ENCODE measurements at regions not wholly inside any gene's neighbourhood (a gene's known extent, or its start where the extent isn't known, plus 50 kb on each side); places are given as distances from the start of the nearest gene placed in this dataset.

DNA sequence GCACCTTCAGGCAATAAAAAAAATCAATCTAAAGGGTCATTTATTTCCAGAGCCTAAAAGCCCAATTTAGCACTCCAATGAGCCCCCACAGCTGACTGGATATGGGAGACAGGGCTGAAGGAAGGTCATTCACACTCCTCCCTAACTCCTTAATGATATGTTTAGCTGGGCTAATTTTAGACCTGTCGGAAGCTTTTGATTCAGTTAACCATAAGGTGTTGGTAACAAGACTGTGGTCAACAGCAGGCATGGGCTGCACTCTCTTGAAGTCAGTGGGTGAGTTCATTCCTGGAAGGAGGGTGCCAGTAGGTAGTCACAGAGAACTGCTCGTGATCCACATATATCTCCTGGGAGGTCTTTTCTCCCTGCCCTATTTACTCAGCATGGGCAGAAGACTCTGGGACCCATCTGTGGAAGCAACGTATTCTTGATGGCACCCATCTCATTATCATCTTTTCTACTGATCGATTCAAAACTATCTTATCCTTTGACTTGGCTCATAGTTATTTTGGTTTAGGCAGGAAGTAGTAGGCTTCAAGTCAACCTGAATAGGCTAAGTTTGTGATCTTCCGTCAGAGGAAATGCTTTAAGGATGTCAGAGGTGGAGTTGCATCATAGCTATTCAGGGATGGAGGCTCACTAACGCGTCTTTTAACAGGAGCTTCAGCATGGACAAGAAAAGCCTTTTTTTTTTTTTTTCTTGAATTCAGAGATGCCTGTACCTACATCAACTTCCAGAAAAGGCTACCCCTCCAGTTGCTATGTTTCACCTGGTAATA, 367.7 kb upstream of the SLC30A5 start:
- no peak for DNase-seq

DNA sequence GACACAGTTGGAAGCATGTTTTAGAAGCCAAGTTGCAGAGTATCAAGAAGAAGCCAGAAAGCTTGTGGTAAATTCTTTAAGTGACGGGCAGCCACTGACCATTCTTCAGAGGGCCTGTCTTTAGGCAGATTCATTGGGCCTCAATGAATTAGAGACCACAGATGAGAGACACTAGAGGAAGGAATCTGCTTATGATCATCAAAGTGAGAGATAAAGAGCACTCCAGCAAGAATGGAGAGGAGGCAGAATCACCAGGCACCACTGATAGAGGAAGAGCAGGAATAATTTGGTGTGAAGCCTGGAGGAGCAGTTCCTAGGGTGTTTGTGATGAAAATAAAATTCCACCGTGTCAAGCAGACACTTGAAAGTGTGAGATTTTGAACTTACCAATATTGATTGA, 365.9 kb upstream of the SLC30A5 start:
- DNase-seq, result no peak

DNA sequence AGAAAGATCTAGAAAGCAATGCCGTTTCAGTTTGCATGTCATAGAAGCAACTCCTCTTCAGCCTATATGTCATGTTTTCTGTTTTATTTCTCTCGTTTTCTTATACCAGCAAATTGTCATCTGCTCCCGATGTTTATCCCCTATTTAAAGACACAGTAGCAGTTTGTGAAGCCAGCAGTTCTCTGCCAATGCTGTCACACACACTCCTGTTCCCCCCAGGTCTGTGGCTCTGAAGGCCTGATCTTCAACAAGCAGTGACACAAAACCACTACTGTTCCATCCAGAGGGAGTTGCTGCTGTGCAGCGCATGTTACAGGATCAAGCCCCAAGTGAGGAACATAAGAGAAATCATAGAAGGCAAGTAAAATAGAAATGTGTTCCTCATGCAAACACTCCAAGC, 364.1 kb upstream of the SLC30A5 start:
- DNase-seq, result no peak

DNA sequence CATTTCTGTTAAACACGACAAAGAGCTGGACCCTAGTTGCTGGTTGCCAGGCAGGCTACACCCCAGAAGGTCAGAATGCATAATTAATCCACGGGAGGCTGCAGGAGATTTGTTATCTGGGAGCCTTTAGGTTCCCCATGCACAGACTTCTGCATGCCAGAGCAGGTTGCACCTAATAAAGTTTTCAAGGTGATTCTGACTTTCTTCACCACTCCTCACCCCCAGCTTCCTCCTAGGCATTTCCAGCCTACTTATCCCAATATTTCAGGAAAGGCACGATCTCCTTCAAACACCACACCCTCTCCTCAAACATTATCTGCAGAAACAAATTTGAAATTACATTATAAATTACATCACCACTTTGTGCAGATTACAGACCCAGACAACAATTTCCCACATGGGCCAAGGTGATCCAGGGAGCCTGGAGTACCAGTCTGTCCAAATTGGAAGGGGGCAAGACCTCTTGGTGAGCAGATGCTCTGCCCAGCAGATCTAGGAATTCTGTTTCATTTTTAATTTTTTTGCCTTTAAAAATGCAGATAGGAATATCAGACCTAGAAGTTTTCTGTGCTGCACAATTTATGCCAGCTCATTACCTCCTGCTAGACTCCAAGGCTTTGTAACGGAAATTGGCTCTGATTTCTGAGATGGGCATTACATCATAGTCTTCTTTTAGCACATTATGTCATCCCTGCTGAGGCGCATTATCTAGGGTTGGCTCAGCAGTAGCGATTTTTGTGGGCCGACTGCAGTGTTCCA, 363.4 kb upstream of the SLC30A5 start:
- DNase-seq, result no peak

DNA sequence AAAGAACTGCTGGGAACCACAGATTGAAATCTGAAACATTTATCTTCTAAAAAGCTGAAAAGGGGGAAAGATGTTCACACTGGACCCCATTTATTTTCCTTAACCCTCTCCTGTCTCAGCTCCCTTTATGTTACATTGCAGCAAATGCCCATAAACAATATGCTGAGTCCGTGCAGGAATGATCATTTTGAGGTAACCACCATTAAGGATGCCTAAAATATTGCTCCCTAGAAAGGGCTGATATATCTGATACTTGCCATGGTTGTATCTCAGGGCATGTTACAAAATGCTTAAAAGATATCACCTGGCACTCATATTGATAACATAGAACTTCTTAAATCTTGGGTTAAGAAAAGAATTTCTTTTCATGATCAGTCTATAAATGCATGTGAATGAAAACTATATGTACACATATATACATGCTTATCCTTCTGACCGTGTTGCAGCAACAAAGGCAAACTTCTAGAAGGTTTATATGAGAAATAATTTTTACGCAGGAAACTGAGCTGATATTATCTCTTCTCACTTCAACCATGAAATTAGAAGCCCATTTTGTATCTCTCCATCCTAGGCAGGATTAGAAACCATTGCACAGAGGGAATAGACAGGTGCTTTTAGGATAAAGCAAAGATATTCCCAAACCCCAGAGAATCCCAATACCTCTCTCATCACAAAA, 362.7 kb upstream of the SLC30A5 start:
- no peak for DNase-seq

DNA sequence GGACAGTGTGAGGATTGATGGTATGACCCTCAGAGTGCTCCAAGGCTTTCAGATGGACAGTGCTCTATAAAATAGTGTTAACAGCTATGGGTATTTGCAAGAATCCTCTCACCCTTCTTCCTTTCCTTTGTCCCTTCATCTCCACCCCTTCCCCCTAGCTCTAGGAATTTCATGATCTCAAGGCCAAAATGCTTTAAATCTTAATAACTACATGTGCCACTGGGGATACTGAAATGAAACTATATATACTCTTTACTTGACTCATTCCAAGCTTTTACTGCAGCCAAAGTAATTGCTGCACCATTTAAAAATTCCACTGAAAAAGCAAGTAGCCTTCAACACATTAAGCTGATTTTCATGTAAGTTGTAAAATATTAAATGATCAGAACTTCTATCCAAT, 361.6 kb upstream of the SLC30A5 start:
- DNase-seq, result no peak

DNA sequence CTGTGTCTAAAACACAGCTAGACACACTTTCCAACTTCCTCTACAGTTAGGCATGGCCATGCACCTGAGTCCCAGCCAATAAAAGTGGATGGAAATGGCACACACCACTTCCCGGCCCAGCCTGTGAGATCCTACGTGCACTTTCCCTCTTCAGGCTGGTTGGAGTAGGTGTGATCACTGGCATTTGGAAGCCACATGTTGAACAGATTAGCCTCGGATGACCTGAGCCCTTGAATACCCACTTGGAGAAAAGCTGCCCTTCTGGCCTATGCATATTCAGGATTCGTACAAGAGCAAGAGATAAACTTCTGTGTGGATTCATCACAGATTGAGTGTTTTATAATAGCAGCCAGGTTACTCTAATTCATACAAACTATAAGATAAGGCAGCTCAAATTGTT, 359.0 kb upstream of the SLC30A5 start:
- no peak for DNase-seq

DNA sequence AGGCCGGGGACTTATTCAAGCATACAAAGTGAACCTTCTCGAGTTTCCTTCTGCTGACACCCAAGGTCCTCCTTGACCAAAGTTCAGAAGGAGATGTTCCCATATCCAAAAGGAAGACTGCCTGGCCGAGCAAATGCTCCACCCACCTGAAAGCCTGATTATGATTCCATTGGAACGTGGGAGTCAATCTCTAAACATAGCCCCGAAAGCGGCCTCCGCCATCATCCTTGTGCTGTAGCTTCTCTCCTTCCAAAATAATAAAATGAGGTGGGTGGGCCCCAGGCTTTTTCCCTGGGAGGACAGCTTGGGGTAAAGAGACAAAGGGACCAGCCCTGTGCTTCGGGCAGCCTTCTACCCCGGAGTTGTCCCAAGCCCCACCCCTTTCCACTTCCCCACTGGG, 355.6 kb upstream of the SLC30A5 start:
- DNase-seq, result no peak

DNA sequence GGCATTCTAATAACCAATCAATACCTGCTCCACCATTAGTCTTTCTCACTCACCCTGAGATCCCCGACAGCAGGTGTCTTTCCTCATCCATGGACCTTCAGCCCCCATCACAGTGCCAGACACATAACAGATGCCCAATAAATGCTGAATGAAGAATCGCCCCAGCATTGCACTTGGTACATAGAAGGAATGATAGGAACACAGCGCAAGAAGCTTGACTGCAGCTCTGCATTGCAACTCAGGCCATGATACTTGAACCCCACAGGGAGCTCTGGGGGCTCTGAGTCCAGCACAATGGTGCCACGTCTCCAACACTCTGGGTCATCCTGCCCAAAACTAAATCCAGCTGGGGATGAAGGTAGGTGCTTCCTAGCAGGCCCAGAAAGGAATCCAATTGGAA, 355.0 kb upstream of the SLC30A5 start:
- no peak for DNase-seq

DNA sequence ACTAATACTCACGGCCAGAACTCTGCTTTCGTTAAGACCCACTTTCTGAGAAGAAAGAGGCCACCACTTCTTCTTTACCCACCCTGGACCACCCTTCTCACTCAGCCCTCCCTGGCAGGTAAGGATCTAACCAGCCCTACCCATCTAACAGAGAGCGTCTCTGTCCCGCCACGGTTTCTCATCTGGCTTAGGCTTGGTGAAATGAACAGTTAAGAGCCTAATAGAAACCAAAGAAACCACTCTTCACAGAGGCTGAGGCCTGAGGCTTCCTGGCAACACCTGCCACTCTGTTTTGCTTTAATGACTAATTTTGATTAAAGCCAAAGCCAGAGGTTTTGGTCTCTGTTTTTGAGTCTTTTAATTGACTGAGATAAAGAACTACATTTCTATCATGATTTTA, 354.1 kb upstream of the SLC30A5 start:
- DNase-seq, result no peak

DNA sequence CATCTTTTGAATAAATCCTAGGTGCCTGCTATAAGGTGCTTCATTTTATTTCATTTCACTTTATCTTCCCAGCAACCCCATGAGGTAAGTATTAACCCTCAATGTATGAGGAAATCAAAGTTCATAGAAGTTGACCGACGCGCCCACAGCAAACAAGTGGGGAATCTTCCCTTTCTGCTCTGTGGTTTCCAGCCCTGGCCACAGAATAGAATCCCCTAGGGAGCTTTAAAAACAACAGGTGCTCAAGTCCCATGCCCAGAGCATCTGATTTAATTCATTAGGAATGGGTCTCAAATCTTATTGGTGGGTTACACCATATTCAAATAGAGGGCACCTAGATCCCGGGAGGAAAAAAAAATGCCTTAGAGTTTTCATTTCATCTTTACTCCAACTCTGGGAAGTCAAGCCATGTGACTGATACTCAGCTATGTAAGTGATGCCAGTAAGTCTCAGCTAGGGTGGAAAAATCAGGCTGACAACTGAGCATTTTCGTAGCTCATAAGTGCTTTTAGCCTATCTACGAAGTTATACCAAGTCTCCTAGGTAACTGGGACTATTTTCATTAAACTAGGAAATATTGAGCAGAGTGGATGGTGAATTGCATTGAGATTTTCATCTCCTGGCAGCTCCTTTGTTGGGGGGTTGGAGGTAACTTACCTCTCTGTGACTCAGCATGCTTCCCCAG, 353.4 kb upstream of the SLC30A5 start:
- DNase-seq, result no peak

DNA sequence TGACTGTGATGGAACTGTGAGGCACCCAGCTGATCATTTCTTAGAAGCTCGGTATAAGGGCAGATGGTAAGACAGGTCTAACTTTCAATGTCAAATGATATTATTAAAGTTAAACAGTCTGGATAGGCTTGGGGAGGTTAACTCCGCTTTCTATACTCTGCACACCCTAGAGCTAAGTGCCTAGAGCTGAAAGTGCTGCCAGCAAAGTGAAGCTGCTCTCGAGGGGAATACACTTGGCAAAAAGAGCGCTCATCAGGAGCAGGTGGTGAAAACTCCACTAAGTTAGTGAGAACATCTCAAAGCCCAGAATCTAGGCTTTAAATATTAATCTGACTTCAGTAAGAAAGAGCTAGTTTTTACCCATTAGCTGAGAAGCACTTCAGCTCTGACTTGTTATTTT, 349.6 kb upstream of the SLC30A5 start:
- DNase-seq, result no peak

DNA sequence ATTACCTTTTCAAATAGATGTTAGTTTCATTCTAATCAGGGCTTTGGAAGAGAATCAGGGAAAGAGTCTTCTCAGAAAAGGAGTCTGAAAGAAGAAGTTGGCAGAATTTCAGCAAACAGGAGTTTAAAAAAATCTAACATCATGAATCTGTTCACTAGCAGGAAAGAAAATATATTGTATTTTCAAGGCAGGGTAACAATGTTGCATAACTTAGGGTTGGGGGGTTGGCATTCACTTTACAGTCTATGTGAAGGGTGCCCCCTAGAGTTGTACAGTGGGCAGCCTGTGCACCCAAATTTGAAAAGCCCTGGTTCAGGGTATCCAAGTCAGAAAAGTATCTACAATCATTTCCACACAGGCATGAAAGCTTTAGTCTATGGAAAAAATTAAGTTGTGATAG, 348.4 kb upstream of the SLC30A5 start:
- DNase-seq, result no peak

DNA sequence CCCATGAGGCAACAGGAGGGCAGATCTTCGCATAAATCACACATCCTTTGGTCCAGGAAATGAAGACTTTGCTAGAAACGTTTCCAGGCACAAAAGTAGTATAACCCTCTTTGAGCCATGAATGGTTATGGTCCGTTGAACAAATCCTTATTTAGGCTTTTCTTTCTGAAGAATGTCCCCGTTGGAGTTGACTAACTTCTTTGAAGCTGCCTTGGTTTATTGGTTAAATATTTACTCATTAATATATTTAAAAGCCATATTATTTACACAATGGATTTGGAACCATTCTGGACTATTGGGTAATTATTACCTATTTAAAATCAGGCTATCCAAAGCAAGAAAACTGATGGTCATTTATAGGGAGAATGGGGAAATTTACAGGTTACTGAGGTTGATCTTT, 347.6 kb upstream of the SLC30A5 start:
- no peak for DNase-seq

DNA sequence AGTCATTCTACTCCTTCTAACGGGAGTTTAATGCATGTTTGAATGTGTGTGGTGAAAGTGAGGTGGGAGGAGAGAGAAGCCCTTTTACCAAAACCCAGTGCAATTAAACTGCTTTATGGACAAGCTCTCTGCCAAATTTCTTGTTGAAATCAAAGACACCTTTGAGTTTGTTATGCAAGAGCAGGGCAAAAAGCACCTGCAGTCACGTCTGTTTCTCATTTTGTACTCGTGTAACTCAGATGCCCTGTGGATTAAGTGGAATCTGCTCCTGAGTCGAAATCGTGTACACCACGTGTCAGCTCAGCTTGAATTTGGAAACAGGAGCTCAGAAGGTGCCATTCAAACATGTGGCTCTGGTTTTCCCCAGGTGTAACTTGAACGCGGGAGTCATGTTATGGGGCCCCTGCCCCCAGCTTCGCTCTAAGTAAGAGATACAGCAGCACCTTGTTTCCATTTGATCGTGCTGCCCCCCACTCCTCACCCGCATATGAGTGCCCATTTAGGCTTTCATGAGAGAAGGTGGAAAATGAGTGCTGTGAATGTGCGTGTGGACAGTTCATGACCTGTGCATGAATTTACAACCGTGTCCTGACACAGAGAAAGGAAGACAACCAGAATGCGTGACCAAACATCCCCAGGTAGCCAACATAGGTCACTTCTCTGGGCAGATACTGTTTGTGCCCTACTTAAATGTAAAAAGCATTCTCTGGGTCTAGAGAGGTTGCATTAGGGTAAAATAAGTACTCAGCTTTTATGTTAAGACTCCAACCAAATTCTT, 347.0 kb upstream of the SLC30A5 start:
- DNase-seq, result no peak

DNA sequence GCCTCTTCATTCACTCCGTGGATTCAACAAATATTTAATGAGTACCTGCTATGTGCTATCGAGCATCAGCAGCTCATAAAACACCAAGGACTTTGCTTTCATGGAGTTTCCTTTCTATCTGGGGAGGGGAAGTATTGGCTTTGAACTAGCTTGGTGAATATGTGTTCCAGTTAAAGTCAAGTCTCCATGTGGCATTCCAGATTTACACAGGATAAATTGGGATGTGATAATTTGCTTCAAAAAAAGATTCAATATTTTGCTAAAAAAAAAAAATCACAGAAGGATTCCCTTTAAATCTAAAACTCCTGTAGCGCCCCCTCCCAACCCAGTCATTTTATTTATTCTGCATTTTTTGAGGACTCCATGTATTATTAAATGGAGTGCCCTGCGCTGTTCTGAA, 346.3 kb upstream of the SLC30A5 start:
- no peak for DNase-seq

DNA sequence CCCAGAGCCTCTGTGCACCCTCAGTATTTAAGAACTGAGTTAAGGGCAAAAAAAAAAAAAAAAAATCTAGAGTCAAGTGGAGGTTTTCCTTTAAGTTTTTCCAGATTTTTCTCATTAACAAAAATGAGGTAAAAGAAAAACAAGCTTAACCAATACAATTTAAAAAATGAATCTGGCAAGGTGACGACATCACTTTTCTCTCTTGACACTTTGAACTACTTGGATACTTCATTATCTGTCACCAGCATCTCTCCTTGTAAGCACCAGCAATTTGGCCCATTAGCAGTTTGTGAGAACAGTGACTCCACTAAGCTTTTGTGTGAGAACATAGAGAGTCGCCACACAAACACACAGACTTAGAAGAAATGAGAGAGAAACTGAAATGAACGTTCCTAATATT, 345.7 kb upstream of the SLC30A5 start:
- no peak for DNase-seq

DNA sequence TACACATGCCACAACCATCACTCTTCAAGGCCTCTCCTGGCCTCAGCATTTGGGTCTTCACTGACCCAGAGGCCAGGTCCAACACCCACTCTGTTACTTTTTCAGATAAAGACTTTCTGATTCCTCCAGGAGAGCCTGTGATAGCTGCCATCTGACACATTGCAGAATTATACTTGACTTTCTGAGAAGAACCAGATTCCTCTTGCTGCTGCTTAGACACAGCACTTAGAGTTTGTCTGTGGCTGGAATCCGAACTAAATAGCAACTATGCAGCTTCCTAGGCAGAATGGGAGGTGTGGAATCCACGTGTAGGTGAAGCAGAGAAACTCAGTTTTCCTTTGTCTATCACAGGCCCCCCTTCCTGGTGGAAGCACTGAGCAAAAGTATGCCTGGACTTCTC, 344.7 kb upstream of the SLC30A5 start:
- no peak for DNase-seq

DNA sequence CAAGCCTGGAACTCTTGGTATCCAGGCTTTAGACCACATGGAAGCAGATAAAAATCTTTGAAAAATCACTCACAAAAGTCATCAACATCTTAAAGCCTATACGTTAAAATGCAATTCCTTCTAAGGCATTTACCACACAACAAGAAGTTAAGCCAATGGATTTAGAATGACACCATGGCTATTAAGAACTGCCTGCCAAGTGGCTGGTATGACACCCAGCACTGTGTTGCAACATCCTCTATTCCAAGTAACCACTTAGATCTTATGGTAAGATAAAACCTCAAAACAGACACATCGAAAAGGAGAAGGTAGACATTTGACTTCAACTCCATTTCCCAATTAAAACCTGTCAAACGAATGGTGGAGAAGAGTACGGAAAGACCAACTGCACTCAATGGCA, 344.2 kb upstream of the SLC30A5 start:
- DNase-seq, result no peak

DNA sequence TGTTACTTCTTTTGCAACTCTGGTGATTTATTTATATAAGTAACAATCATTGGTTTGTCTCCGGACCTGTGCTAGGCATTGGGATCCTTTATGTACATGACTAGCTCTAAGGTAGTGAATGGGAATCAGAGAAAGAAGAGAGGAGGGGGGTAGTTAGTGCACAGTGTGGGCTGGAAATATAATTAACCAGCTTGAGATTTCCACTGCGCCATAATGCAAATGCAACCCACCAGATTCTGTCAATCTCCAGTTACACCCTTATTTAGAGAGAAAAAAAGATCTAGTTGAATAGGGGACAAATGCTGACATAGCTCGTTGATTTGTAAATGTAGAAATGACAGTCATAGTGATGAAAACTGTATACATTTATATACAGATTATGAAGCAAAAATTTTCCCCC, 342.2 kb upstream of the SLC30A5 start:
- no peak for DNase-seq

DNA sequence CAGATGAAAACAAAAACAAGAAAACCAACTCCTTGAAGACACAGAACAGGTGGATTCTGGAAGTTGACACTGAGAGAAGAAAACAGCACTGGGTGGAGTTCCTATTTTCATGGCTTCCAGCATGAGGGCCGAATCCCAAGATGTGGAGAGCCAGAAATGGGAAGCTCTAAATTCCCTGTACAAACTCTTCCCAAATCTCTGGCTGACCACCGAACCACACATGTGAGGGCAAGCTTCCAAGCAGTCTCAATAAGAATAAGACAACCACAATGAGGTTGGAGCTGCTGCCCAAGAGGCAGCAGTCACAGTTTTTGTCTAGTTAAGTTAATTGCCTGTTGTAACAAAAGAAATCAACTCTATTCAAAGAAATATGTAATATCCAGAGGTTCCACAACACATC, 339.3 kb upstream of the SLC30A5 start:
- no peak for DNase-seq

DNA sequence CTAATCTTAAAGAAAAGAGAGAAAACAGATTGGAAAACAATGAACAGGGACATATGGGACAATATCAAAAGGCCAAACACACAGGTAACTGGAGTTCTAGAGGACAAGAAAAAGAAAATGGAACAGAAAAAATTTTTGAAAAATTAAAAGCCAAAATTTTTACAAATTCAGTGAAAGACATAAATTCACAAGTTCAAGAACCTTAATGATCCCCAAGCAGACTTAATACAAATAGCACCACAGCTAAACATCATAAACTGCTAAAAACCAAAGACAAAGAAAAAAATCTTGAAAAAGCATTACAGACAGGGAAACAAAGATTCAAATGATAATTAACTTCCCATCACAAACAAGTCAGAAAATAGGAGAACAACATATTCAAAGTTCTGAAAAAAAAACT, 338.5 kb upstream of the SLC30A5 start:
- DNase-seq, result no peak

DNA sequence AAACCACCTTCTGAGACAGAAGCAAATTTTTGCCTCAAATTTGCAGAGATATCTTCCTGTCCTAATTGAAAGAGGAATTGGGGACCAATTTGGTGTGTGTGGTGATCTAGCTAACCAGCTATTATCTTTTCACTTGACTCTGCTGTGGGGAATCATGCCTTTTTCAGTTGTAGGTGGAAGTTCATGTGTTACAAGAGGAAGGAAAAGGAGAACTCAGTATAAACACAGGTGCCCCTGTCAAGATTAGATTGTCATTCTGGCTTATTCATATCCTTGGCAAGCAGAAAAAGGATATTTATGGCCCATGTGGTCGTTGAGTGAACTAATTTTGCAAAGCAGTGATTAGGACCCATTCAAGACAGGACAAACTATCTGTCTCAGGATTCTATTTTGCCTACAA, 336.8 kb upstream of the SLC30A5 start:
- no peak for DNase-seq
